ENCODE measurements at regions not wholly inside any gene's neighbourhood (a gene's known extent, or its start where the extent isn't known, plus 50 kb on each side); places are given as distances from the start of the nearest gene placed in this dataset.
"Not testable (repeated sequence)": the region's sequence is repeated elsewhere in the genome, so short reads cannot be mapped to it uniquely, and the experiment has no call there.

DNA sequence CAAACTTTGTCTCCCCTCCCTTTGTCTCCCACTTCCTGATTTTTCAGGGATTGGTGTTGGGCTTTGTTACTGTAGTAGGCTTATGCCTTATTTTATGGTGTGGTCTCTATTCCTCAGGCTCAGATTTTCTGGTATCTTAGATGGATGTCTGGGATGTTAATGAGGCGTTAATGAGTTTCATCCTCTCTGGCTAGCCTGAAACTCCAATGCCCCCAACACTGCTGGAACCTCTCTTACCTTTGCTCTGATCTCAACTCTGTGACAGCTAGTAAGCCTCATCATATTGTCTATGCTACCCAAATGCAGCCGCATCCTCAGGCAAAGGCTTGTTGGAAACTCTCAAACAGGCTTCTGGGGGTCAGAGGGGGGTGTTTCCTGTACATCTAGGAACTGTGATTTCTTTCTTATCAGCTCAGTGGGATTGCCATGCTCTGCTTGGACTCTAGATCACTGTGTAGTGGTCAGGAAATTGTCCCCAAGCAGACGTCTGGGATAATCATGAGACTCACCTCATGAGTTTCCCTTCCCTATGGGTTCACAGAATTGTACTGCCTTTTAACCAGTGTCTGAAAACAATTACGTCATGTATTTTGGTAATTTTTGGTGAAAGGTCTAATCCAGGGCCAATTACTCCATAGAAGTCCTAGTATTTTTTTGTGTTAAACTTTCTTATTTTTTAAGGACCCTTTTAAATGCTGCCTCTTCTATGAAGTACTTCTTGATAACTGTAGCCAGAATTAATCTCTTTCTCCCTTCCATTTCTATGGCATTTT is 88.8 kb upstream of the TRPC7 start:
- no peak for DNase-seq

DNA sequence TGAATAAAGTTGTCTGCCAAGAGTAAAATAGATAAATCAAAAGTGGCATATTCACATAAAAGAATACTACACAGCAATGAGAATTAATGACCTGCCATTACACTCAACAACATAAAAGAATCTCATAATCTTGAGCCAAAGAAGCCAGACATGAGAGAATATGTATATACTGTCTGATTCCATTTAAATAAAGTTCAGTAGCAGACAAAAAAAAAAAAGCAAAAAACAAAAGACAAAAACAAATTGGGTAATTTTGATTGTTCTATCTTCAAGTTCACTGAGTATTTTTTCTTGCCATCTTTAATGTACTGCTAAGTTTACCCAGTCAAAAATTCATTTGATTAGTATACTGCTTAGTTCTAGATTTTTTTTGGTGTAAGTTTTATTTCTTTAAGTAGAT is 87.9 kb upstream of the TRPC7 start:
- no peak for DNase-seq

DNA sequence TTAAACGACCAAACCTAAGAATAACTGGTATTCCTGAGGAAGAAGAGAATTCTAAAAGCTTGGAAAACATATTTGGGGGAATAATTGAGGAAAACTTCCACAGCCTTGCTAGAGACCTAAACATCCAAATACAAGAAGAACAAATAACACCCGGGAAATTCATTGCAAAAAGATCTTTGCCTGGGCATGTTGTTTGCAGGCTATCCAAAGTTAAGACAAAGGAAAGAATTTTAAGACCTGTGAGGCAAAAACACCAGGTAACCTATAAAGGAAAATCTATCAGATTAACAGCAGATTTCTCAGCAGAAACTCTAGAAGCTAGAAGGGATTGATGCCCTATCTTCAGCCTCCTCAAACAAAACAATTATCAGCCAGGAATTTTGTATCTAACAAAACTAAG is 82.2 kb upstream of the TRPC7 start:
- DNase-seq = not testable (repeated sequence)

DNA sequence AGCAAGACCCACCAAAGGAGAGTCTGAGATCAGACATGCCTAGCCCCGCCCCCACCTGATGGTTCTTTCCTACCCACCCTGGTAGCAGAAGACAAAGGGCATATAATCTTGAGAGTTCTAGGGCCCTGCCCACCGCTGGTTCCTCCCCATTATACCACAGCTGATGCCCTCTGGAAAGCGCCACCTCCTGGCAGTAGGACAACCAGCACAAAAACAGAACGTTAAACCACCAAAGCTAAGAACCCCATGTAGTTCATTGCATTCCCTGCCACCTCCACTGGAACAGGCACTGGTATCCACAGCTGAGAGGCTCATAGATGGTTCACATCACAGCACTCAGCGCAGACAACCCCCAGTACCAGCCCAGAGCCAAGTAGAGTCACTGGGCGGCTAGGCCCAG is 81.2 kb upstream of the TRPC7 start:
- no peak for DNase-seq

DNA sequence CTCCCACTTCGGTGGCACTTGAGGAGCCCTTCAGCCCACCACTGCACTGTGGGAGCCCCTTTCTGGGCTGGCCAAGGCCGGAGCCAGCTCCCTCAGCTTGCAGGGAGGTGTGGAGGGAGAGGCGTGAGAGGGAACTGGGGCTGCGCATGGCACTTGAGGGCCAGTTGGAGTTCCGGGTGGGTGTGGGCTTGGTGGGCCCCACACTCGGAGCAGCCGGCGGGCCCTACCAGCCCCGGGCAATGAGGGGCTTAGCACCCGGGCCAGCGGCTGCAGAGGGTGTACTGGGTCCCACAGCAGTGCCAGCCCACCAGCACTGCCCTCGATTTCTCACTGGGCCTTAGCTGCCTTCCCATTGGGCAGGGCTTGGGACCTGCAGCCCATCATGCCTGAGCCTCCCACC is 78.8 kb upstream of the TRPC7 start:
- not testable (repeated sequence) for DNase-seq

DNA sequence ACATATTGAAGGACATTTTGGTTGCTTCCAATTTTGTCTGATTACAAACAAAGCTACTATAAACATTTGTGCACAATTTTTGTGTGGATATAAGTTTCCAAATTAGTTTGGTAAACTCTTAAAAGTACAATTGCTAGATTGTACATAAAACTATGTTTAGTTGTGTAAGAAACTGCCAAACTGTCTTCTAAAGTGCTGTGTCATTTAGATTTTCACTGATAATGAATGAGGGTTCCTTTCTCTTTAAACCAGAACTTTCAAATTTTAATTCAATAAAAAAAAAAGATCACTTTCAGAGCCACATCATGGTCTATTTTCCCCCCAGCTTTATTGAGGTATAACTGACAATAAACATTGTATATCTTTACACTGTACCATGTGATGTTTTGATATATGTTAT is 74.0 kb upstream of the TRPC7 start:
- DNase-seq = no peak

DNA sequence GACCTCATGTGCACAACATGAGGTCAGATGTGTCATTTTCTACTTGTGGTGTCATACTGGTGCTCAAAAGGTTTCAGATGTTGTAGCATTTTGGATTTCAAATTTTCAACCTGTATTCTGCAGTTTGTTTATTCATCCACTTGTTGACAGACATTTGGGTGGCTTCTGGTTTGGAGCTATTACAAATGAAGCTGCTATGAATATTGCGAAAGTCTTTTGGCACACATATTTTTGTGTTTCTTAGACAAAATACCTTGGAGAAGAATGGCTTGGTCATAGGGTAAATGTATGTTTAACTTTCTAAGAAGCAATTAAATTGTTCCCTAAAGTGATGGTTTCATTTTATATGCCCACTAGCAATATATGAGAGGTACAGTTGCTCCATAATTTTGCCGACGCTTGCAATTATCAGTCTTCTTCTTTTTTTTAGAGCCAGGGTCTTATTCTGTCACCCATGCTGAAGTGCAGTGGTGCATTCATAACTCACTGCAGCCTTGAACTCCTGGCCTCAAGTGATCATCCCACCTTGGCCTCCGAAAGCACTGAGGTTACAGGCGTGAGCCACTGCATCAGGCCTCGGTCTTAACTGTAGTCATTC is 70.7 kb upstream of the TRPC7 start:
- no peak for DNase-seq

DNA sequence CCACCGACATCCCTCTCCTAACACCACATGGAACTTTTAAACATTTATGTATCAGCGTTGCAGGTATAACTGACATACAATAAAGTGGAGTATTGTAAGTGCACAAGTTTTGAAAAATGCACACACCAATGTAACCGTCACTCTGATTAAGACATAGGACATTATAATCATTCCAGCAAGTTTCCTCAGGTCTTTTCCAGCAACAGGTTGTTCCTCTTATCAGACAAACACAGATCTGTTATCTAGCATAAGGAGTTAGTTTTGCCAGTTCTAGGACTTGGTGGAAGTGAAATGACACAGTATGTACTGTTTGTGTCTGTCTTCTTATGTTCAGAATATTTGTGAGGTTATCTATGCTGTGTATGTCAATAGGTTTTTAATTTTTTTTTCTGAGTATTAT is 69.5 kb upstream of the TRPC7 start:
- no peak for DNase-seq

DNA sequence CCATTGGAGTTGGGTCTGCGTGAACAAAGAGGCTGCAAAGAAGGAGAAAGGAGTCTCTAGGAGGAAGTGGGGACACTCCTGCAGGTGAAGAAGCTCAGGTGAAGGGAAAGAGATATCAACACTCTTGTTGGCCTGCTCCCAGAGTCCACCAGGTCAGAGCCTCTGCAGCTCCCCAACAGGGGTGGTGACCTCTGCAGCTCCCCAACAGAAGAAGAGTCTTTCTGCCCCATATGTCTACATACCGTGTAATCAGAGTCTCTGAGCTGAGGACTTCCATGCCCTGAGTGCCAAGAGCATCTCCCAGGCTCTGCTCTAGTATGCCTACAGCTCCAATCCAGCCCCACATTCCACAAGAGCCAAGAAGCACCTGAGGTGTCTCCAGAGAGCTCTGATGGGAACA is 67.4 kb upstream of the TRPC7 start:
- no peak for DNase-seq

DNA sequence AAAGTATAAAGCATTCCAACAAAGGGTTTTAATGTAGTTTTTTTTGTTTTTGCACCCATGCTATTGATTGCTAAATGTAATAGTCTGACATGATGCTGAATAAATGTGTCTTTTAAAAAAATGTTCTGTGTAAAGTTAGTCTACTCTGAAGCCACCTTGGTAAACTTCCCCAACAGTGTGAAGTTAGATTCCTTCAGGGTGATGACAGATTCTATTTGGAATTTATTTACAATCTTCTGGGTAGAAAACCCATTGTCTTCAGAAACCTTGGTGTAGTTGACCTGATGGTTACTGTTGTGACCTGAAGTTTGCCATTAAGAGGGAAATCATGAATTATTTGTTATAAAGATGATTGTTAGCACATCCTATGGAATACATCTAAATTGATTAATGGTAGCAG is 64.7 kb upstream of the TRPC7 start:
- no peak for DNase-seq

DNA sequence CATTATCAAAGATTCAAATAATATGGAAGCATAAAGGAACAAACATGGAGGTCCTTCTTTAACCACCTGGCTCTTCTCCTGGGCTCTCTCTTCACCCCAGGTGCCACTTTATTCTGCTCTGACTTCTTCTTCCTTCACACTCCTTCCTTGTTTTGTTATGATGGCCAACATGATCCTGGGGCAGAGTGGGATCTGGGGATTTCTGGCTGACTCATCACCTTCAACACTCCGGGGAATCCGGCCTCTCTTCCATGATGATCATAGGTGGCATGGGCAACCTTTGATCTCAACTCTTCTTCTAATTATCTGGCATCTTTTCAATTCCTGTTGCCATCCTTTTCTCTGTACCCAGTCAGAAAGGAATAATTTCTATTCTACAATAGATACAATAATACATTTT is 62.1 kb upstream of the TRPC7 start:
- DNase-seq = no peak

DNA sequence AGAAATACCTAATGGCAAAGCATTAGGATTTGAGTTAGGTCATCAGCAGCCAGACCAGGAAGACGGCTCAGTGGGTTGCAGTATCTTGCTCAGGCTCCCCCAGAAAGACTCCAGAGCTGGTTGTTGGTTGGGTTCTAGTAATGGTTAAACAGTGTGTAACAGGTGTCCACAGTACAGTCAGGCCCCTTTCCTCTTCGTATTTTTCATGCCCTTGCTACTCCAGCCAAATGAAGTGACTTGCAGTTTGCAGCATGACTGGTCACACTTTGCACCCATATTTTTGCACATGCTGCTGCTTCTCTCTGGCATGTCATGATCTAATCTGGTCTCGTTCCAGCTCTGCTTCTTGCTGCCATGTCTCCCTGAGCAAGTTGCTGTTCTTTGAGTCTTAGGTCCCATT is 60.6 kb upstream of the TRPC7 start:
- DNase-seq = no peak

DNA sequence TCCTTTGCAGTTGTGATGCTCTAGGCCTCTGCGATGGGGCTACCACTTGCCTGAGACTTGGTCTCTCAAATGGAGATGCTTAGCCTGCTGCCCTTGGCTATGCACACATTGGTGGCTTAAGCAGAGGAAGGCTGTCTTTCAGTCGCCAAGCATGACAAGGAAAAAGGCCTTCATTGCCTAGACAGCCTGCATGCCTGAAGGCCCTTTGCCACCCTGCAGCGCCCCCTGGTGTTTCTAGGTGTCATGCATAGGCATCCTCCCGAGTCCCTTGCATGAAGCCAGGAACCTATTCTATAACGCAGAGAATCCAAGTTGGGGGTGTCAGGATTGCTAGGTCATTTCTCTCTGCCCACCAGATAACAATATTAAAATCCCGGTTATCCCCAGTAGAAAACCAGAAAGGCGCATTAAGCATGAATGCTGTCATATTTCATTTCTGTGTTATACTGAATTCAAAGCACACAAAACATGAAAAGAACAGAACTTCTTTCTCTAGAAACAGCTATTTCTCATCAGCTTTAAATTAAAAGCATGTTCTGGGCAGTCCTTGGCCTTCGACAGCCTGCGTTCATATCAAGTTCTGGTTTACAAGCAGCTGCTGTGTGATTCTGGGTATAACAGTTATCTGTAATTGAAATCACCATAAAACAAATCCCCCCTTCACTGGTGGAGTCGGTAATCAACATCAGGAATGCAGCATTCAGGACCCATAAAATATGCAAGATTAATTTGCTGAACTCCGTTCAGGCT is 59.7 kb upstream of the TRPC7 start:
- no peak for DNase-seq

DNA sequence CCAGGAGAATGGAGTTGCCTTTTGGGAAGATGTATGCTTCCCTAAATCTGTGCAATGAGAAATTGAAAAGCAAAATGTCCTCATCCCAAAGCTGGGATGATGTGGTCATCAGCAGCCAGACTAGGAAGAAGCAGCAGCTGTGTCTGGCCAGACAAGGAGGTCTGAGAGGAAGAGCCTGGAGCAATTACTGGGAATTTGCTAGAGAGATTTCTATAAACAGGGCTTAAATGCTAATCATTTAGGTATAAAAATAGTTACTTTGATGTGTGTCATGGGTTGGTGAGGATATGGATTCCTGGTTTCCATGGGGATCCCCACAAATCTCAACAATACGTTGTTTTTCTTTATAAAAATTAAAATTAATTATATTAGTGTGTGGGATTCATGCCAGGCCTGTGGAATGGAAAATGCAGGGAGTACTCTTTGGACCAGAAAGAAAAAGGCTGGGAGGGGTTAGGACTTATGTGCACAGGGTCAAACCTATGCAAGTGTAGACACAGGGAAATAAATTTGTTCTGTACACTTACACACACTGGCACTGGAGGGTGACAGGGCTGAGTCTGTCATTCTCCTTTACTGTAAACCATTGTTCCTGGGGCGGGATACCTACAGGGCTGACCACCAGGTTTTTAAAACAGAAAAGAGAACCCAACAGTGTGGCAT is 58.7 kb upstream of the TRPC7 start:
- DNase-seq = no peak

DNA sequence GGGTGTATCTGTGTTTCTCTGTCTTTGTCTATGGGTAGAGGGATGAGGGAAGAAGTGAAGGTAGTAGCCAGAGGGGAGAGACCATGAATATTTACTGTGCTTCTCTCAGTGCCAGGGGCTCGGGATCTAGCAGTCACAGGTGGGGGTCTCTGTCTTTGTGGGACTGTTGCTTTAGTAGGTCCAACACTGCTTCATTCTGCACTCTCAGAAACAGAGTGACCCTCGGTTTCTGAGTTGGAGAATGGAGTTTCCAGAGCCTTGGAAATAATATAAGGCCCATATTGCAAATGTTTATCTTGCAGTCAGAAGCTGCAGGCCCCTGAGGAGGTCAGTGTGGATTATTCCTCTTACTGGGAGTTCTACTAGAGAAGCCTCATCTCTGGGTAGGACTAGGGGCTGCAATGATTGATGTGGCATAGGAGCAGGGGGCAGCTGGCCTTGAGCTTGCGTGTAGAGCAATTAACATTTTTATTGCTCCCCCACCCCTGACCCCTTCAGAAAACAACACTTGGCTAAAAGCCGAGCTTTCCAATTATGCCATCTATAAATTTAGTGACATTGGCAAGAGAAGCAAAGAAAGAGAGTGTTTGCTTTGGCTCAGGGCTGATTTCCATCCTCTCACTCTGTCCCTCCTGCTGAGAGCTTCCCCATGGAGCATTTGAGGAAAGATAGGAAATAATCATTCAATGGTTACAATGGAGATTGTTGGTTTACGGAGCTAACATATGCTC is 55.0 kb upstream of the TRPC7 start:
- no peak for DNase-seq

DNA sequence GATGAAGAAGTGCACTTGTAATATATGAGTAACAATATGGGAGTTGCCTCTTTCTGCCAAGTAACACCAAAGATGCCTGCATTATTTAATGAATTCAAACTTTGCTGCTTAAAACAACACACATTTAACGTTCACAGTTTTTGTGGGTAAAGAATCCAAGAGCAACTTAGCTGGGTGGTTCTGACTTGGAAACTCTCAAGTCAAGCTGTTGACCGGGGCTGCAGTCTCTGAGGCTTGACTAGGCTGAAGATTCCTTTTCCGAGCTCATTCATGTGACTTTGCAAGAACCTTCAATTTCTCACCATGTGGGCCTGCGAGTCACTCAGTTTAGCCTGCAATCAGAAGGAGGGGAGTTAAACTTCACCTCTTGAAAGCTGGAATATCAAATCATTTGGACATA is 53.0 kb upstream of the TRPC7 start:
- DNase-seq = no peak

Measured in GF-D8 (cell line).